ENCODE measurements at regions not wholly inside any gene's neighbourhood (a gene's known extent, or its start where the extent isn't known, plus 50 kb on each side); places are given as distances from the start of the nearest gene placed in this dataset.
A peak's percentile ranks its signal among the peaks of the same experiment; 100 is the strongest.

GRCh38 chr10:2296179-2296891 lies 559.0 kb upstream of the ADARB2 start:
- DNase-seq, result no peak

GRCh38 chr10:2294739-2295138 lies 557.4 kb upstream of the ADARB2 start:
- no peak for DNase-seq

- DNase-seq, result peak; percentile 6
Observed at GRCh38 chr10:2284071-2284470, 546.7 kb upstream of the ADARB2 start.

GRCh38 chr10:2282202-2282601 lies 544.9 kb upstream of the ADARB2 start:
- no peak for DNase-seq

GRCh38 chr10:2280713-2281300 lies 543.5 kb upstream of the ADARB2 start:
- no peak for DNase-seq

- no peak for DNase-seq
Observed at GRCh38 chr10:2279711-2280110, 542.4 kb upstream of the ADARB2 start.

- DNase-seq, result no peak
Observed at GRCh38 chr10:2278363-2278762, 541.0 kb upstream of the ADARB2 start.

GRCh38 chr10:2263561-2263960 lies 526.2 kb upstream of the ADARB2 start:
- DNase-seq, result no peak

- DNase-seq, result no peak
Observed at GRCh38 chr10:2262878-2263277, 525.6 kb upstream of the ADARB2 start.

- no peak for DNase-seq
Observed at GRCh38 chr10:2262333-2262732, 525.0 kb upstream of the ADARB2 start.

- DNase-seq, result no peak
Observed at GRCh38 chr10:2256241-2256640, 518.9 kb upstream of the ADARB2 start.

GRCh38 chr10:2252096-2252495 lies 514.8 kb upstream of the ADARB2 start:
- DNase-seq, result peak; percentile 9

GRCh38 chr10:2251631-2252030 lies 514.3 kb upstream of the ADARB2 start:
- DNase-seq, result no peak

GRCh38 chr10:2246747-2247146 lies 509.4 kb upstream of the ADARB2 start:
- no peak for DNase-seq

- no peak for DNase-seq
Observed at GRCh38 chr10:2245580-2245979, 508.3 kb upstream of the ADARB2 start.

GRCh38 chr10:2244471-2244870 lies 507.1 kb upstream of the ADARB2 start:
- peak; percentile 59 for DNase-seq

GRCh38 chr10:2236876-2237275 lies 499.6 kb upstream of the ADARB2 start:
- DNase-seq, result no peak

GRCh38 chr10:2232479-2232878 lies 495.2 kb upstream of the ADARB2 start:
- no peak for DNase-seq

GRCh38 chr10:2230478-2230877 lies 493.2 kb upstream of the ADARB2 start:
- no peak for DNase-seq

GRCh38 chr10:2228320-2228901 lies 491.1 kb upstream of the ADARB2 start:
- DNase-seq, result no peak

- no peak for DNase-seq
Observed at GRCh38 chr10:2225609-2226008, 488.3 kb upstream of the ADARB2 start.

- DNase-seq, result no peak
Observed at GRCh38 chr10:2223548-2224320, 486.4 kb upstream of the ADARB2 start.

- DNase-seq, result no peak
Observed at GRCh38 chr10:2222631-2223030, 485.3 kb upstream of the ADARB2 start.

- DNase-seq, result no peak
Observed at GRCh38 chr10:2214805-2215204, 477.5 kb upstream of the ADARB2 start.

All from NCI-H1694 (cell line).